ENCODE measurements at regions not wholly inside any gene's neighbourhood (a gene's known extent, or its start where the extent isn't known, plus 50 kb on each side); places are given as distances from the start of the nearest gene placed in this dataset.

GRCh38 chr6:155791891-155792290 is 336.3 kb upstream of the NOX3 start:
- TF ChIP-seq POLR2A (IDR thresholded peaks at IDR 0.05) (no peak), CTCF (IDR thresholded peaks at IDR 0.05) (no peak)
